GM19023 (cell line): ENCODE measurements at regions not wholly inside any gene's neighbourhood (a gene's known extent, or its start where the extent isn't known, plus 50 kb on each side); places are given as distances from the start of the nearest gene placed in this dataset.

Experiments
- ATAC-seq: cut with Tn5 transposase; IDR thresholded peaks from one replicate; pipeline ENCODE4 v1.9.1; 2021; ENCODE audit warnings: mild to moderate bottlenecking, moderate library complexity; ENCODE audit not compliant: unreplicated experiment

DNA sequence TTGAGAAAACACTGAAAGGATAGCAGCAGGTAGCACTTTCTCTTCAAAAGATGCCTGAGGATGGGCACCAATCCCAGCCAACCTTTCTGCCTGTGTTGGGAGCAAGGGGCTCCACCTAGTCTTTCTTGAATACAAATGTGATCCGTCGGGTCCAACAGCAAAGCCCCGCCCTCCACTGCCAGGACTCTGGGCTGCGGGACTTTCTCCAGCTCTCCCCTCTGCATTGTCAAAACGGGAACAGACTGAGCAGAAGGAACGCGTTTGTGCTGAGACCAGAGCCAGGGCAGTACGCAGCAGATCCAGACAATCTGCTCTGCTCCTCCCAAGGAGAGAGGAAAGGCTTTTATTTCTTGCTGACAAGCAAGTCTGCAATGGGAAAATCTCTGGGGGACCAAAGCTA is 139.7 kb downstream of the SEC61B start:
- no peak for ATAC-seq

DNA sequence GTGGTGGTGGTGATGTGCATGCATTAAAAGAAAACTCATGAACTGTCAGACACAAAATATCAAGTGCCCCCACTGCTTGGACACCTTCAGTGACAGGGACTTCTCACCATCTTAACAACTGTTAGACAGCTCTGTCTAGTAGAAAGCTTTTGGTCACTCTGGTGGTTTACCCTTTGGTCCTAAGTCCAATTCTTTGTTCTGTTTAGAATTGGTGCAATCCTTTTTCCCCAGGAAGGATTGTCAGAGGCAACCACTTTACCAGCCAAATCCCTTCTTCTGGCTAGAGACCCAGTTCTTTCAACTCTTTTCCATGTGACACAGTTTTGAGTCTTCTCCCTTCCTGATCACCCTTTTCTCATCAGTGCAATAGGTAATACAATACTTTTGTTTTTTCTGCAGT is 140.2 kb downstream of the SEC61B start:
- ATAC-seq, result no peak

DNA sequence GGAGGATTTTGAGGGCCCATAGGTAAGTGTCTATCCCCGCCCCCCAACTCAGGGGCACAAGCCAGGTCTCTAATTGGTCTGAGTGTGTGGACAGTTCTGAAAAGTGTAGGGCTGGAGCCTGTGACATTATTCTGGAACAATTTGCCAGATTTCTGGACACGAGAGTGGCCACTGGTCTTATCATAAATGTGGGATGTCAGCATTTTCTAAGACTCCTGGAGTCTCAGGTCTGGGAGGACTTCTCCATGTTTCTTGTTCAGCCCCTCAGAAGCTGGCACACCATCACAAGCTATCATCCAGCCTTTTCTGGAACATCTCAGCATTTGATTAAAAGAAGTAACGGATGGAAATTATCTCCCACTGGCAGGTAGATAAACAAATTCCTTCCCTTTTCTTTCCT is 141.4 kb downstream of the SEC61B start:
- no peak for ATAC-seq

DNA sequence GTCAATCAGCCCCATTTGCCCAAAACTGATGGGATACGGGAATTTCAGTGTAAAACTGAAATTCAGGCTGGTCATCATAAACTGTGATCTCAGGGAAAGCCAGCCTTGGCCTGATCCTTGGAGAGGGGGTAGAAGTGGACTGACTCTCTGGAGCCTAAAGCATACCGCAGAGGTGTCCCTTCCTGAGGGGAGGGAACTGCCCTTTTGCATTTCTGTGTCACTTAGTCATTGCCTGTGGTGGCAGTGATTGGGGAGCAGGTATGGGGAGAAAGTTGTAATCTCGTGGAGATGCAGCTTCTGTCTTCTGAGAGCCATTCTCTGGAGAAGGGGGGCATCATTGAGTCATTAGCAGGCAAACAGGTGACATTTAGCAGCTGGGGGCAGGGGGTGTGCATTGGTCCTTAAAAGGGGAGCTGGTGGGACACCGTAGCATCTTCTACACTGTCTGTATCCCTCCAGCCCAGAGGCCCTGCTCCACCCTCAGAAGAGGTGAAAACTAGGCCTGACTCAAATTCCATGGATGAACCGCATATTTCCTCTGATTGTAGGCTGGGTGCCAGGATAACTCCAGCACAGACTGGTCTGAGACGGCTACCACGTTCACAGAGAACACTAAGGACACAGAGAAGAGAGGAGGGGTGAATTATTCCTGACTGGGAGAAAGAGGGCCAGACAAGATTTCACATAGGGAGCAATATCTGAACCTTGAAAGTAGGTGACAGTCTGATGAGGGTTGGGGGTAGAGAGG is 143.3 kb downstream of the SEC61B start:
- ATAC-seq, result no peak

DNA sequence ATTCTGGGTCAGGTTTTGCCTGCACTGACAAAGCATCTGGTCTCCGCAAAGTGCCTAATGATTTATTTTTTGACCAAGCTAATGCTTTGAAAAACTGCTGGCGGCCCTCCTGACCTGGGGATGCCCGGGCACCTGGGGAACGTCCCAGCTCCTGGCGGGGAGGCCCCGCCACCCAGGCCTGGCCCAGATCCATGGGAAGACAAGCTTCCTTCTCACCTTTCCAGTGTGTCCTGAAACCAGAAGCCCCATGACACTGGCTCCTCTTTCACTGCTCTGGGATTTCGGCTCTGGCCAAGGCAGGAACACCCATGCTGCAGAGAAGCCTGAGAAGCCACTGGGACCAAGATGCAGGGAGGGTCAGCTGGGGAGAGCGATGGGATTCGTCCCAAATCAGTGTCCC is 144.1 kb downstream of the SEC61B start:
- no peak for ATAC-seq

DNA sequence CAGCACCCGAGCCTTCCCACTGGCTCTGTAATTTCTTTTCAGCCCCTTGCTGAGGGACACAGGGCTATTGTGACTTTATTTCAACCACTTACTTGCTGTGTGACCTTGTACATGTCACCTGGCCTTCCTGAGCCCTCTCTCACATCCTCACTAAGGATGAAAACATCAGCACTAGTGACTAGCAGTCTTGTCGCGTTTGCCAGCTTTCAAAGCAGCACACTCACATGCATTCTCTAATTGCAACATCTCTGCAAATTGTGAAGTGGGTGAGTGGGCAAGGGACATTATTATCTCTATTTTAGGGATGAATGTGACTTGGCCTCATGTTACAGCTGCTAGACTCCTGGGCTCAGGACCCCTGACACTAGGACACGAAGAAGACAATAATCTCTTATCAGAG is 144.5 kb downstream of the SEC61B start:
- no peak for ATAC-seq

DNA sequence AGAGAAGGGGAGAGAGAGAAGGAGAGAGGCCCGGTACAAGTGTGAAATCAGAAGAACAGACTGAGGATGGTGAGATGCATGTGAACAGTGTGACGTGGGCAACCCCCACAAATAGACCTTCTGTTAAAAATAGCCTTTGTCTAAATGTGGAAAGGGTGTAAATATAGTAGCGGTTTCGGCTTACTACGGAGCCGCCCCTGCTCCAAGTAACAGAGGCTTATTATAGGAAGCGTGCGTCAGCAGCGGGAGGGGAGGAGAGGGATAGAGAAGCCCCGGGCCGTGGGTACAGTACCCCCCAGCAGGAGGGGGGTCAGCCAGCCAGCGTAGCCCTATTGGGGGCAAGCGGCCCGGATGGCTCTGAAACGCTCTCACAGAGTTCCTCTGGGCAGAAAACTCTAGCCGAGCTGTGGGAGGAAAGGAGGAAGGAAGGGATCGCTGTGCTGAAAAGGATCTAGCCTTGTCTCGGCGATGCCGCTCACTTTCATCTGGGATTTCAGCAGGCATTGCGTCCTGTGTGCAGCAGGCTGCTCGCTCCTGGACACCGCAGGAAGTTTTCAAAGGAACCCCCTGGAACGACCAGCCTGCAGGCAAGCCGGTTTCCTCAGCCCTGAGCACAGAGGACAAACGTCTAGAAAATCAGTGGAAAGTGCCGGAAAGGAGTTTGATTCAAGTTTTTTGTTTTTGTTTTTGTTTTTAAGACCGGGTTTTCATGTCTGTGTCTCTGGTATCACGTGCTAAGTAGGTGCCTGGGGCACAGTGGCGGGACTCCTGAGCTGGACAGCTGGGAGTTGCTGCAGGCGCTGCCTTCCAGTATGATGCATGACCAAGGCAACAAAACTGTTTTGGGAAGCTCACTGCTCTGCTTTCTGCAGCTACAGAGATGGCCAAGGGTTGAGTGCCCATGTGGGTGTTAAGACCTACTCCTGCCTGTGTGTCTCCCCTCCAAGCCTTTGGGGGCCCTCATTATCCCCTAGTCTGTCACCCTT is 146.6 kb downstream of the SEC61B start:
- ATAC-seq, result peak; percentile 49

DNA sequence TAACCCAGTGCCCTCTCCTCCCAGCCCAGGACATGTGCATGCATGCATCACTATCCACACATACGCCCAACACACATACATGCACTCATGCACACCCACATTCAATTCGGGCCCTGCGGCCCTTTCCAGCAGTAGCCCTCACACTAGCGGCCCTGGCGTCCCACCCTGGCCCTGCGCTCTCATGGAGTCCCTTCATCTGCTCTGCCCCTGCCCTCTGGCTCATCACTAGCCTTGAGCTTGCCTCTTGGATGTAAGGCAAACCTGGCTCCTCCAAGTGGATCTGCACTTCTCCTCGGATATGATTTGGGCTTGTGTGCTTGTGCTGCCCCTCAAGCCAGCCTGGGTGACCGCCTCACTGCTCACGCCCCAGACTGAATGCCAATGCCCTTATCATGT is 147.2 kb downstream of the SEC61B start:
- ATAC-seq, result no peak

DNA sequence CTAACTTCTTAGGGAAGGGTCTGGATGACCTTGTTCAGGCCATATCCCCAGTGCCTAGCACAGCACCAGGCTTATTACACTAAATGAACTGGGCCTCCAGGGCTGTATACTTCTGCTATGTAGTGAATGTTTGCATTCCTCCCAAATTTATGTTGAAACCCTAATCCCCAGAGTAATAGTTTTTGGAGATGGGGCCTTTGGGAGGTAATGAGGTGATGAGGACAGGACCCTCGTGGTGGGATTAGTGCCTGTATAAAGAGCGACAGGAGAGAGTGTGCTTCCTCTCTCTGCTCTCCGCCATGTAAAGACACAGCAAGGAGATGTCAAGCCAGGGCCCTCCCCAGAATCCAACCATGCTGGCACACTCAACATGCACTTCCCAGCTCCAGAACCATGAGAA is 148.3 kb downstream of the SEC61B start:
- ATAC-seq, result no peak

DNA sequence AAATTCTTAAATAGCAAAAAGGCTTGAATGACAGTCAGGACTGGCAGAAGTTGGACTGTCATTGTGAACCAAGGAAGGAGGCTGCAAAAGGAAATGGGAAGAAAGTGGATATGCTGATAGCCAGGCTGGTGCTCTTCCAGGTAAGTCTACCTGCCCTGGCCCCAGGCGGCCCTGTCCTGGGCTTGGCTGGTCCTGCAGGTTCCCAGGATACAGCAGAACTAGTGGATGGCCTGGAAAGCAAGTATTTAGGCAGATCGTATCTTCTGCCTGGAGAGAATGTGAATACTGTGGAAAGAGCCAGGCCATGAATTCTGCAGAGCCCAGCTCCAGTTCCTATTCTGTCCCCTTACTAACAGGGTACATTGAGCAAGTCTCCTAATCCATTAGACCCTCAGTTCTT is 149.3 kb downstream of the SEC61B start:
- ATAC-seq, result no peak

DNA sequence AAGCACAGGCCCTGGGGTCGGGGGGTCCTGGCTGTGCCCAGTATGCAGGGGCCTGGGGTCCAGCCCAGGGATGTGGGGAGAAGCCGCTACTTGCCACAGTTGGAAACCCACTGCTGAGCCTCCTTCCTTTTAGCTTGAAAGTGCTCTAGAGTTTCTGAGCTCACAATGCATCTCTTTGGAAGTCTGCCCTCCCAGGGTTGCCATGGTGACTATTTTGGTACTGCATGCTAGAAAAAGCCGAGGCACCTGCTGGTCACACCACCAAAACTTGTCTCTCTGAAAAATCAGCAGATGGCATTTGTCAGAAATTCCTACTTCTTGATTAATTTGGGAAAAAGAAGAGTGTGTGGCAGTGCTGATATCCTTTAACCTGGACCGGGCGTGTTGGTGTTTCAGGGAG is 151.8 kb downstream of the SEC61B start:
- ATAC-seq, result no peak

DNA sequence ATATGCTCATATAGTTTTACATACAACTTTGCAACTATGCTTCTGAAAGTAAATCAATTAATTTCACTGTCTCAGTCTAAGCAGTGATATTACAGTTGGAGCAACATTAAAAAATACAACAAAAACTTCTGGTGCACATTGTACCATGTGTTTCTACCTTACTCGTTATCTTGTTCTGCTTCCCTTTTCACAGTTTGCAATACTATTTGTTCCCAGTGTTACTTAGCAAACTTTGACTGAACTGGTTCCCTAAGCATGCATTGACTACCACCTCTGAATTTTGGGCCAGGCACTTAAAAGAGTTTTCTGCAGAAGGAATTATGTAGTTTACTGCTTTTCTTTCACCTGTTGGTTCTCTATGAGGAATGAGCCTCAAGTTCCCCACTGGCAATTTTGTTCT is 152.7 kb downstream of the SEC61B start:
- no peak for ATAC-seq

DNA sequence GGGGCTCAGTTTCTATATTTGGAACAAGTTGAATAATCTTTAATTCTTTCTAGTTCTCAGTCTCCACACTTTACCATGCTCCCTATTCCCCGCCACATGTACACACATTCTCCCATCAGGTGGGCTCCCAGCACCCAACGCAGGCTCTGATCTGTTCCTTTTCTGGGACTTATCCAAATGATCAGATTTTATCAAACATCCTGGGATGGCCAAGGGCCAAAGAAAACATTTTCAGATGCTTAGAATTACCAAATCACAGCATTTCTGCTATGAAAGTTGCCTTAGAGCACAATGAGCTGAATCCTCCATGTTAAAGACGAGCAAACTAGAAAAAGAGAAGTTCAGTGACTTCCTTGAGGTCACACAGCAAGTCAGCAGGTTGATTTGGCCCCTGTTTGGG is 153.4 kb downstream of the SEC61B start:
- ATAC-seq, result no peak

DNA sequence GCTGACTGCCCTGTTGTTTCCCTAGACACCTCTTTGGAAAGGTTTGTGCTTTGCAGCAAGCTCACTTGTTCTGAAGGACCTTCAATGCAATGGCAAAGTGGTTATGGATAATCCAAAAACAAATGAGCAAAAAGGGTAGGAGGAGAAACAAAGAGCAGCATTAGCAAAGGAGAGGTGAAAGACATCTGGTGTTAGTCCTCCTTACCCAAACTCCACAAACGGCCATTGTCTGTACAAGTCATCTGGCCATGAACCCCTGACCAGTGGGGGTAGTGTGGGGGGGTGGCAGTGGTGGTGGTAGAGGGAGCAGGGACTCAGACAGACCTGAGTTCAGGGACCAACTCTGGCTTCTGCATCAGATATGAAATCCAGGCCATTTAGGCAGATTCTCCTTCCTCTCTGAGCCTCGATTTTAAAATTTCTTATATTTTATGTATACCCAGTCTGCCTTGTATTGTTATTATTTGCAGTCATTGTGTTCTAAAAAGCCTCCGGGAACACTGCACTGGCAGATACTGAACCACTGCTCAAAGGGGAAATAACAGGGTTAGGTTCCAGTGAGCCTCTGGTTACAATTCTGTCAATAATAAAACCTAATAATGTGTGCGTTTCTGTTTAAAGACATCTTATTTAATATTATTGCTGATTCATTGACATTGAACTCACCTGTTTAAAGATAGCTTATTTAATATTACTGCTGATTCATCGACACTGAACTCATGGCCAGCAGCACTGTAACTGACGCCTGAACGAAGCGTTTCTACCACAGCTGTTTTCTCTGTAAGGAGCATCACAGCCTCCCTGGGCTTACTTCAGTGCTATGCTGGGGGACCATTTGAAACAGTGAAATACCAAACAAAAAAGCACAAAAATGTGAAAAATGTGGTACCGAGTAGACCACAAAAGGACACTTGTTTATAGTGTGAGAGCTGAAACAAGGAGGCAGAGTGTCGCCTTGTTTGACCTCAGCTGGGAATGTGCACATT is 156.0 kb downstream of the SEC61B start:
- ATAC-seq, result no peak

DNA sequence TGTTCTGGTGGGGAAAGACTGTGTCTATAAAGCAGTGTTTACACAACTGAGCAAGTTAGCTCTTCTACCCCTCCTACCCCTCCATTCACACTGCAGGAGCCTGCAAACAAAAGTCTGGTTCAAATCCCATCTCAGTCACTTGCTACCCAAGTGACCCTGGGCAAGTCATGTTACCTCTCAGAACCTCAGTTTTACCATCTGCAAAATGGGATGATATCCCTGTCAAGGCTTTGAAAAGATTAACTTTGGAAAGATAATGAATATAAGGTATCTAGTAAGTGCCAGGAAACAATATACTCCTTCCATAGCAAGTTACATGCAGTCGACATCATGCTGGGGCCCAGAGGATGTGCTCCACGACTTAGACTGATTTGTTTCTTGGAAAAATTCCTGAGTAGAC is 161.5 kb downstream of the SEC61B start:
- no peak for ATAC-seq

DNA sequence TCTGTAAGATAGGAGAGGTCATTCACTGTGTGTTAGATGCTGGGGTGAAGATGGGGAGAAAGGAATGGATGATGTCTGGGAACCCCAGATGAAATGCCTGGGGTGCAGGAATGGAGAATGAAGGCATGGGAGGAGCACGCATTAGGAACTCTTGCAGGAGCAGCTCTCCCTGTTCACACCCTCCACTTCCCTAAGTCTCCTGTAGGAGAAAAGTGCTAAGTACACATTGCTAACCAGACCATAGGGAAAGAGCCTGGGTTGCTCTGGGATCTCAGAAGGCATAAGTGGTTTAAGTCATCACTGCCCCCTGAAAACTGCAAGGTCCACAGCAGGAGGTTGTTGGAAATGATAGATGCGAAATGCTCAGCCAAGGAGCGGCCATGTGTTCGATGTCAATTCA is 163.1 kb downstream of the SEC61B start:
- no peak for ATAC-seq

DNA sequence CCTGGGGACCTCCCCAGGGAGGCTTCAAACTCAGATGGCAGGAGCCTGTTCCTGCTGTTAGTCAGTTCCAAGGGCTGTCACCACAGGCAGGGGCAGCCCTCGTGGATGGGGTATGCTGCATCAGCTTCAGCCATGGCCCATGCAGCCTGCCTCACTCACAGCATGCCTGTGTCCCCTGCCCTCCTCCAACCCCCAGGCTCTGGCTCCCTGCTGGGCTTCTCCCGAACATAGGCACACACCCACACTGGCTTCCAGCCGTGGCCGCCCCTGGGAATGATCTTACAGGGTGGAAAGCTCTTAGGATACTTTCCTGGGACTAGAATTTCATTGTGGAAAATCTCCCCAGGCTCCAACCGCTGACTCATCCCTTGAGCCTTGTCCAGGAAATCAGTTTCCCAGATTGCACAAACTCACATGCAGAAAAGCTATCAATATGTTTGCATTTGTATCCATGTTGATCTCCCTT is 163.8 kb downstream of the SEC61B start:
- ATAC-seq, result no peak

DNA sequence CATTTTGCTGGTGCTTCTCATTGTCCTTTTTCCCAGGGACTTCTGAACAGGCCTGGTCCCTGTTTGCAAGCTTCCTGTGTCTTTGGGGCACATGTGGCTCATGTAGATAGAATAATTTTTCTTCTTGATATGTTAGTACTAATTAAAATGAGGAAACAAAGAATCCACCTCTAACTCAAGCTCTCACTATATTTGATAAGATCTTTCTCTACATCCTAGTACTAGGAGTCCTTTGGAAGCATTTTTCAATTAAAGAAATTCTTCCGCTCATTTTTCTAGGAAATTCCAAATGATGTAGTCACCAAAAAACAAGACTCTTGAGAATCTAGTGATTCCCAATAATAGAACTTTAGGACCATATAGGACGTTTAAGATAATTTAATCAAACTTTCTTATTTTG is 165.3 kb downstream of the SEC61B start:
- no peak for ATAC-seq

DNA sequence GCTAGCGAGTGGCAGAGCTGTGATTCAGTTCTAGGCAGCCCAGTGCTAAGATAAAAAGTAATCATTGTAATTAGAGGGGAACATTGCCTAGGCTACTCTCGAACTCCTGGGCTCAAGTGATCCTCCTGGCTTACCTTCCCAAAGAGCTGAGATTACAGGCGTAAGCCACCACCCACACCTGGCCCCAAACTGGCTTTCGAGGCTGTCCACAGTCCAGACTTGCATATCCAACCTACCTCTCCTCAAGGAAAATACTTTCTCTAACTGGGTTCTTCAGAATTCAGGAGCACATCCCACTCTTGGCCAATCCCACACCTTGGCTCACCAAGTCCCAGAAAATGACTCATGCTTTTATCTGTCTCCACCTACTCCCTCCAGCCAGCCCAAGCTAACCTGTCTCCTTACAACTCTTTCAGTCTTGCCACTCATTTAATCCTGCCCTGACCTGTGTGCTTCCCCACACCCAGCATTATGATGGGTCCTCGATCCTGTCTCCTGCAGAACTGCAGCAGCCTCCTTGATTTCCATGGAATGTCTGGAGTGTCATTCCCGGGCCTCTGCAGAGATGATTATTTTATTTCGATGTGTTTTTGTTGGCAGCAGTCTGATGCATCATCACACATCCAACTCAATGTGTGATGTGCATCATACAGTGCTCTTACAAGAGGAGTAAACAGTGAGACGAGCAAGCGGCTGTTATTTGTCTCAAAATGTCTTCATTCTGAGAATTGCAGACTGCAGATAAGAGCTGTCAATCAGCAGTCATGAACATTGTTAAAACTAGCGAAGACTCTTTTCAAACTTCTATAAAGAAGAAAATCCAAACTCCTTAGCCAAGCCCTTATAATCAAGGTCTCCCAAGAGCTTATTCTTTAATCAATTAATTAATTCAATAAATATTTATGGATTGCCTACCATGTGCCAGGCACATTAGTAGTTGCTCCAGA is 167.3 kb downstream of the SEC61B start:
- no peak for ATAC-seq
